Erythroblast (primary cell): ENCODE measurements at regions not wholly inside any gene's neighbourhood (a gene's known extent, or its start where the extent isn't known, plus 50 kb on each side); places are given as distances from the start of the nearest gene placed in this dataset.

Source experiments
- GATA1 ChIP-seq: IDR thresholded peaks from 2 replicates; pipeline ENCODE4 v1.6.1; 2011; ENCODE audit warnings: low read depth, mild to moderate bottlenecking, control low read depth, low read length, moderate library complexity
- POLR2A ChIP-seq: IDR thresholded peaks from 2 replicates; pipeline ENCODE4 v1.6.1; 2011; ENCODE audit warnings: mild to moderate bottlenecking, low read length

GRCh38 chrX:7414753-7415152 is 266.8 kb upstream of the PUDP start:
- TF ChIP-seq POLR2A (no peak), GATA1 (no peak)
